ENCODE measurements at regions not wholly inside any gene's neighbourhood (a gene's known extent, or its start where the extent isn't known, plus 50 kb on each side); places are given as distances from the start of the nearest gene placed in this dataset.

GRCh38 chr7:136652635-136653370 lies 215.6 kb upstream of the CHRM2 start:
- no peak for TF ChIP-seq GATA2 (IDR thresholded peaks at IDR 0.05; ENCODE audit: low read depth, low read length)
- no peak for TF ChIP-seq GATA3 (IDR thresholded peaks at IDR 0.05; ENCODE audit: low read depth, low read length)

- TF ChIP-seq GATA3 (IDR thresholded peaks at IDR 0.05; ENCODE audit: low read depth, low read length), result no peak
- TF ChIP-seq GATA2 (IDR thresholded peaks at IDR 0.05; ENCODE audit: low read depth, low read length), result no peak
Measured at GRCh38 chr7:136640977-136641376, 227.5 kb upstream of the CHRM2 start.

GRCh38 chr7:136637813-136638212 lies 230.6 kb upstream of the CHRM2 start:
- TF ChIP-seq GATA3 (IDR thresholded peaks at IDR 0.05; ENCODE audit: low read depth, low read length), result no peak
- TF ChIP-seq GATA2 (IDR thresholded peaks at IDR 0.05; ENCODE audit: low read depth, low read length), result no peak

GRCh38 chr7:136635751-136636150 lies 232.7 kb upstream of the CHRM2 start:
- TF ChIP-seq GATA3 (IDR thresholded peaks at IDR 0.05; ENCODE audit: low read depth, low read length) (no peak), GATA2 (IDR thresholded peaks at IDR 0.05; ENCODE audit: low read depth, low read length) (no peak)

GRCh38 chr7:136618818-136619217 lies 249.6 kb upstream of the CHRM2 start:
- TF ChIP-seq GATA3 (IDR thresholded peaks at IDR 0.05; ENCODE audit: low read depth, low read length) (no peak), GATA2 (IDR thresholded peaks at IDR 0.05; ENCODE audit: low read depth, low read length) (no peak)

GRCh38 chr7:136617176-136617575 lies 251.3 kb upstream of the CHRM2 start:
- no peak for TF ChIP-seq GATA2 (IDR thresholded peaks at IDR 0.05; ENCODE audit: low read depth, low read length)
- TF ChIP-seq GATA3 (IDR thresholded peaks at IDR 0.05; ENCODE audit: low read depth, low read length), result no peak

GRCh38 chr7:136605532-136606329 lies 262.7 kb upstream of the CHRM2 start:
- TF ChIP-seq GATA3 (IDR thresholded peaks at IDR 0.05; ENCODE audit: low read depth, low read length), result no peak
- no peak for TF ChIP-seq GATA2 (IDR thresholded peaks at IDR 0.05; ENCODE audit: low read depth, low read length)

GRCh38 chr7:136601772-136602171 lies 266.7 kb upstream of the CHRM2 start:
- no peak for TF ChIP-seq GATA2 (IDR thresholded peaks at IDR 0.05; ENCODE audit: low read depth, low read length)
- no peak for TF ChIP-seq GATA3 (IDR thresholded peaks at IDR 0.05; ENCODE audit: low read depth, low read length)

- TF ChIP-seq GATA3 (IDR thresholded peaks at IDR 0.05; ENCODE audit: low read depth, low read length), result no peak
- TF ChIP-seq GATA2 (IDR thresholded peaks at IDR 0.05; ENCODE audit: low read depth, low read length), result no peak
Measured at GRCh38 chr7:136600475-136600874, 268.0 kb upstream of the CHRM2 start.

GRCh38 chr7:136594739-136595144 lies 273.7 kb upstream of the CHRM2 start:
- peak; percentile 89 for TF ChIP-seq GATA3 (IDR thresholded peaks at IDR 0.05; ENCODE audit: low read depth, low read length)
- peak; percentile 88 for TF ChIP-seq GATA2 (IDR thresholded peaks at IDR 0.05; ENCODE audit: low read depth, low read length)

- TF ChIP-seq GATA2 (IDR thresholded peaks at IDR 0.05; ENCODE audit: low read depth, low read length) (no peak), GATA3 (IDR thresholded peaks at IDR 0.05; ENCODE audit: low read depth, low read length) (no peak)
Measured at GRCh38 chr7:136588216-136588615, 280.2 kb upstream of the CHRM2 start.

- no peak for TF ChIP-seq GATA2 (IDR thresholded peaks at IDR 0.05; ENCODE audit: low read depth, low read length)
- no peak for TF ChIP-seq GATA3 (IDR thresholded peaks at IDR 0.05; ENCODE audit: low read depth, low read length)
Measured at GRCh38 chr7:136585954-136586670, 282.3 kb upstream of the CHRM2 start.

GRCh38 chr7:136566491-136566890 lies 302.0 kb upstream of the CHRM2 start:
- TF ChIP-seq GATA3 (IDR thresholded peaks at IDR 0.05; ENCODE audit: low read depth, low read length), result no peak
- peak; percentile 65 for TF ChIP-seq GATA2 (IDR thresholded peaks at IDR 0.05; ENCODE audit: low read depth, low read length)

- TF ChIP-seq GATA2 (IDR thresholded peaks at IDR 0.05; ENCODE audit: low read depth, low read length), result peak; percentile 52
- no peak for TF ChIP-seq GATA3 (IDR thresholded peaks at IDR 0.05; ENCODE audit: low read depth, low read length)
Measured at GRCh38 chr7:136555933-136556332, 312.5 kb upstream of the CHRM2 start.

All from SH-SY5Y (cell line).